ENCODE measurements at regions not wholly inside any gene's neighbourhood (a gene's known extent, or its start where the extent isn't known, plus 50 kb on each side); places are given as distances from the start of the nearest gene placed in this dataset.

GRCh38 chr9:107720501-107720900 is 230.9 kb upstream of the KLF4 start:
- Histone ChIP-seq H3K4me3 (ENCODE audit: low read length in 2 of 2) (no peak overlapping the region), H3K27me3 (ENCODE audit: control insufficient read depth in 2 of 2, insufficient read depth in 1 of 2, low read length in 1 of 2) (no peaks in the 10 kb centered on the region), H3K36me3 (ENCODE audit: control insufficient read depth in 2 of 2, insufficient read depth in 2 of 2, low read length in 1 of 2) (no peaks in the 10 kb centered on the region), H3K27ac (ENCODE audit: low read depth in 1 of 2, low read length in 1 of 2) (no peak overlapping the region), H3K4me1 (ENCODE audit: control insufficient read depth in 2 of 2, insufficient read depth in 2 of 2, low read length in 2 of 2) (no peaks in the 10 kb centered on the region), H3K9me3 (ENCODE audit: control insufficient read depth in 2 of 2, insufficient read depth in 1 of 2, low read length in 1 of 2) (no peaks in the 10 kb centered on the region)
- no peak for DNase-seq (ENCODE audit: low read depth in 6 of 9, low spot score in 9 of 9)
- WGBS: 91% methylated on average over 2 of the region's 2 CpGs

DNA sequence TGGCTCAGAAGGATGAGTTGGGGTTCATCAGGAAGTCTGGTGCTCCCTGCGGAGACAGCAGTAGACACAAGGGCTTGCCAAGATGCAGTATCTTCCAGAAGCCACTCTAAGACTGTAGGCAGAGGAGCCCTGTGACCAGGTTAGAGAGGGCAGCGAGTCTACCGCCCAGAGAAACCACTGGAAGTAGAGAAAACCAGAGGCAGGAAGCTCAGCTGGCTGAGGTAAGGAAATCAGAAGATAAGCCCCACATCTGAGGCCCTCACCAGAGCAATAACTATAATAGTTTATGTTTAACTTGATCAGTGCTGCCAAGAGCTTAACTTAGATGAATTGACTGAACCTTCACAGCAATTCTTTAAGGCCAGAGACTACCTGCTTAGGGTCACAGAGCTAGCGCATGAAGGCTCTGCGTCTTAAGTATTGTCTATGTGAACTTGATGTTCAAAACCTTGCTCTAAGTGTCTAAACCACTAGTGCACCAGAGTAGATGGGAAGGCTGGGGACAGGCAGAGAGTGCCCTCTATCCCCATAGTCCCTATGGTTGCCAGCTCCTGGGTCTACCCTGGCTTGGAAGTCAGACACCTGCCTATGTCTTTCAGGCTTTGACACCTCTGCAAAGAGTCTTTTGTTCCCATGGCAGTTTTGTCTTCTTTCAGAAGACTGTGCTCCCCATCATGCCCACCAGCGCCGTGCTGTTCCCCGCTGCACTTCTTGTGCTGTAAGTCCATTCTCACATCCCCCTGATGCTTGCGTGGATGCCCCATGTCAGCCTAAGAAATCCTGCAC is 228.2 kb upstream of the KLF4 start:
- no peaks in the 10 kb centered on the region for H3K9me3 ChIP-seq (ENCODE audit: control insufficient read depth in 2 of 2, insufficient read depth in 1 of 2, low read length in 1 of 2)
- H3K4me1 ChIP-seq (ENCODE audit: control insufficient read depth in 2 of 2, insufficient read depth in 2 of 2, low read length in 2 of 2): no peaks in the 10 kb centered on the region
- 73% methylated on average over 9 of the region's 9 CpGs for WGBS
- DNase-seq (ENCODE audit: low read depth in 6 of 9, low spot score in 9 of 9): no peak
- H3K36me3 ChIP-seq (ENCODE audit: control insufficient read depth in 2 of 2, insufficient read depth in 2 of 2, low read length in 1 of 2): no peaks in the 10 kb centered on the region
- H3K27ac ChIP-seq (ENCODE audit: low read depth in 1 of 2, low read length in 1 of 2): no peak overlapping the region
- H3K4me3 ChIP-seq (ENCODE audit: low read length in 2 of 2): no peak overlapping the region
- no peaks in the 10 kb centered on the region for H3K27me3 ChIP-seq (ENCODE audit: control insufficient read depth in 2 of 2, insufficient read depth in 1 of 2, low read length in 1 of 2)

DNA sequence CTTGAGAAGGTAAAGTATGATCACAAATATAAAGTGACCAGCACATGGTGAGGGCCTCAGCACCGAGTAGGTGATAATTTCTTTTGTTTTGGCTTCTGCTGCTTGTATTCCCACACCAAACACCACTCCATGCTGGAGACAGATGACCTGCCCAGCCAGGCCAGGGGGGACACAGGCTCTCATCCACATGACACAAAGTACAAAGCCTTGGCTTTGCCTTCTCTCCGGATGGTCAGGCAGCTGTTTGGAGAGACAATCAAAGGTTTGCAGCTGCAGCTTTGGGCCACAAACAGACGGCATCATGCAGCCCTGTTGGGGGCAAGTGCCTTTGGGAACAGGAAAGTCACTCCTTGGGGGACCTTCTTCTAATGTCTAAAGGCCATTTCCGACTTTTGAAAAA is 226.2 kb upstream of the KLF4 start:
- Histone ChIP-seq H3K4me1 (ENCODE audit: control insufficient read depth in 2 of 2, insufficient read depth in 2 of 2, low read length in 2 of 2) (no peaks in the 10 kb centered on the region), H3K27ac (ENCODE audit: low read depth in 1 of 2, low read length in 1 of 2) (no peak overlapping the region)

DNA sequence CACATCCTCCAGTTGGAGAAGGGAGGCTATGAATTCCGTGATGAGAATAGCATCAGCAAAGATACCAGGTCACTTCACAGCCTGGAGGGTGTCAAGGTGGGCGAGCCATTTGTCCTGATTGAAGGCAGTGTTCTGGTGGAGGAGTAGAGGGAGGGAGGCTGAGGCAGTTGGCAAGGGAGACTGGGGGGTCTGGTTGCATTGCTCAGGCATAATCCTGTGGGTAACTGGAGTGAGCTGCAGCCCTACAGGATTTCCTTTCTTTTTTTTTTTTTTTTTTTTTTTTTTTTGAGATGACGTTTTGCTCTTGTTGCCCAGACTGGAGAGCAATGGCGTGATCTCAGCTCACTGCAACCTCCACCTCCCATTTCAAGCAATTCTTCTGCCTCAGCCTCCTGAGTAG is 223.9 kb upstream of the KLF4 start:
- no peaks in the 10 kb centered on the region for H3K9me3 ChIP-seq (ENCODE audit: control insufficient read depth in 2 of 2, insufficient read depth in 1 of 2, low read length in 1 of 2)
- H3K27me3 ChIP-seq (ENCODE audit: control insufficient read depth in 2 of 2, insufficient read depth in 1 of 2, low read length in 1 of 2): peaks cover 0 to 2% of the 10 kb centered on the region in 2 donors
- H3K4me1 ChIP-seq (ENCODE audit: control insufficient read depth in 2 of 2, insufficient read depth in 2 of 2, low read length in 2 of 2): no peaks in the 10 kb centered on the region
- H3K27ac ChIP-seq (ENCODE audit: low read depth in 1 of 2, low read length in 1 of 2): no peak overlapping the region
- no peak overlapping the region for H3K4me3 ChIP-seq (ENCODE audit: low read length in 2 of 2)
- DNase-seq (ENCODE audit: low read depth in 6 of 9, low spot score in 9 of 9): no peak
- no peaks in the 10 kb centered on the region for H3K36me3 ChIP-seq (ENCODE audit: control insufficient read depth in 2 of 2, insufficient read depth in 2 of 2, low read length in 1 of 2)
- WGBS: 61% methylated on average over 4 of the region's 4 CpGs

More for the DNA sequence above, 226.2 kb upstream of the KLF4 start:
- WGBS: 89% methylated on average over 4 of the region's 4 CpGs
- H3K4me3 ChIP-seq (ENCODE audit: low read length in 2 of 2): no peak overlapping the region
- H3K36me3 ChIP-seq (ENCODE audit: control insufficient read depth in 2 of 2, insufficient read depth in 2 of 2, low read length in 1 of 2): no peaks in the 10 kb centered on the region
- H3K9me3 ChIP-seq (ENCODE audit: control insufficient read depth in 2 of 2, insufficient read depth in 1 of 2, low read length in 1 of 2): no peaks in the 10 kb centered on the region
- DNase-seq (ENCODE audit: low read depth in 6 of 9, low spot score in 9 of 9): no peak
- peaks cover 0 to 2% of the 10 kb centered on the region in 2 donors for H3K27me3 ChIP-seq (ENCODE audit: control insufficient read depth in 2 of 2, insufficient read depth in 1 of 2, low read length in 1 of 2)

GRCh38 chr9:107712390-107712789 is 222.8 kb upstream of the KLF4 start:
- H3K4me1 ChIP-seq (ENCODE audit: control insufficient read depth in 2 of 2, insufficient read depth in 2 of 2, low read length in 2 of 2): no peaks in the 10 kb centered on the region
- no peak overlapping the region for H3K27ac ChIP-seq (ENCODE audit: low read depth in 1 of 2, low read length in 1 of 2)
- no peak overlapping the region for H3K4me3 ChIP-seq (ENCODE audit: low read length in 2 of 2)
- 5% methylated on average over 3 of the region's 3 CpGs for WGBS
- no peak for DNase-seq (ENCODE audit: low read depth in 6 of 9, low spot score in 9 of 9)
- H3K36me3 ChIP-seq (ENCODE audit: control insufficient read depth in 2 of 2, insufficient read depth in 2 of 2, low read length in 1 of 2): no peaks in the 10 kb centered on the region
- peaks cover 0 to 2% of the 10 kb centered on the region in 2 donors for H3K27me3 ChIP-seq (ENCODE audit: control insufficient read depth in 2 of 2, insufficient read depth in 1 of 2, low read length in 1 of 2)
- no peaks in the 10 kb centered on the region for H3K9me3 ChIP-seq (ENCODE audit: control insufficient read depth in 2 of 2, insufficient read depth in 1 of 2, low read length in 1 of 2)

- Histone ChIP-seq H3K9me3 (ENCODE audit: control insufficient read depth in 2 of 2, insufficient read depth in 1 of 2, low read length in 1 of 2) (no peaks in the 10 kb centered on the region), H3K4me1 (ENCODE audit: control insufficient read depth in 2 of 2, insufficient read depth in 2 of 2, low read length in 2 of 2) (no peaks in the 10 kb centered on the region), H3K27ac (ENCODE audit: low read depth in 1 of 2, low read length in 1 of 2) (no peak overlapping the region), H3K27me3 (ENCODE audit: control insufficient read depth in 2 of 2, insufficient read depth in 1 of 2, low read length in 1 of 2) (peaks cover 0 to 2% of the 10 kb centered on the region in 2 donors), H3K36me3 (ENCODE audit: control insufficient read depth in 2 of 2, insufficient read depth in 2 of 2, low read length in 1 of 2) (no peaks in the 10 kb centered on the region), H3K4me3 (ENCODE audit: low read length in 2 of 2) (no peak overlapping the region)
- WGBS: 73% methylated on average over 6 of the region's 6 CpGs
- DNase-seq (ENCODE audit: low read depth in 6 of 9, low spot score in 9 of 9): no peak
Measured at GRCh38 chr9:107711542-107711941, 222.0 kb upstream of the KLF4 start.

DNA sequence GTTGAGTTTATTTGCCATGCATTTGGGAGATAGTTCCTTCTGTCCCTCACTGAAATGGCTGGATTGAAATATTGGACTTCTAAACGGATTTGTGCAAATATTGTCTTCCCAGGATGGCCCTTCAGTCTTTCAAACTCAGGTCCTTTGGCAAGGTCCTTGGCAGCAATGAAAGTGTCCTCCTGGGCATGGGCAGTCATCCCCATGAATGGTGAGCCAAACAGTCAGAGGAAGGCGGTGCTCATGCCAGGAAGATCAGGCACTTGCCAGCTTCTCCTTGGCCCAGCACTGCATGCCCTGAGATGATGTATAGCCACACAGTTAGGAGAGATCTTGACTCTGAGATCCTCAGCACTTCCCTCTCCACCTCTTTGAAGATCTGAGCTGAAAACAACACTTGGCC is 221.4 kb upstream of the KLF4 start:
- H3K36me3 ChIP-seq (ENCODE audit: control insufficient read depth in 2 of 2, insufficient read depth in 2 of 2, low read length in 1 of 2): no peaks in the 10 kb centered on the region
- no peak for DNase-seq (ENCODE audit: low read depth in 6 of 9, low spot score in 9 of 9)
- WGBS: 93% methylated on average over 2 of the region's 2 CpGs
- peaks cover 0 to 2% of the 10 kb centered on the region in 2 donors for H3K27me3 ChIP-seq (ENCODE audit: control insufficient read depth in 2 of 2, insufficient read depth in 1 of 2, low read length in 1 of 2)
- no peaks in the 10 kb centered on the region for H3K9me3 ChIP-seq (ENCODE audit: control insufficient read depth in 2 of 2, insufficient read depth in 1 of 2, low read length in 1 of 2)
- no peak overlapping the region for H3K27ac ChIP-seq (ENCODE audit: low read depth in 1 of 2, low read length in 1 of 2)
- H3K4me1 ChIP-seq (ENCODE audit: control insufficient read depth in 2 of 2, insufficient read depth in 2 of 2, low read length in 2 of 2): no peaks in the 10 kb centered on the region
- H3K4me3 ChIP-seq (ENCODE audit: low read length in 2 of 2): no peak overlapping the region

DNA sequence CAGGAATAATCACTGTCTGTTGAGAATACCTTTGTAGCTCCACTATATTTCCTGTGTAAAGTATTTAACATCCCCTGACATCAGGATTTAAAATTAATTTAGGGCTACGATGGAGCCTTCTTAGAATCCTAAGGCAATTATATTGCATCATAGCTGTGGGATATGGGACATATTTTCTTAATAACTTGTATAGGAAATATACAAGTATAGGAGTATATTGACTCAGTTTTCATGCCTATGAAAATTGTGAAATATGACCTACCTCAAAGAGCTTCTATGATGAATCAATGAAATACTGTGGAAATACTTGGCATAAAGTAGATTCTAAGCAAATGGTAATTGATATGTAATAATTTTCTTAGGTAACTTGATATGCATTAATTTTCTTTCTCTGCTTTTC is 221.0 kb upstream of the KLF4 start:
- Histone ChIP-seq H3K9me3 (ENCODE audit: control insufficient read depth in 2 of 2, insufficient read depth in 1 of 2, low read length in 1 of 2) (no peaks in the 10 kb centered on the region), H3K4me1 (ENCODE audit: control insufficient read depth in 2 of 2, insufficient read depth in 2 of 2, low read length in 2 of 2) (no peaks in the 10 kb centered on the region), H3K27me3 (ENCODE audit: control insufficient read depth in 2 of 2, insufficient read depth in 1 of 2, low read length in 1 of 2) (peaks cover 0 to 2% of the 10 kb centered on the region in 2 donors), H3K36me3 (ENCODE audit: control insufficient read depth in 2 of 2, insufficient read depth in 2 of 2, low read length in 1 of 2) (no peaks in the 10 kb centered on the region), H3K27ac (ENCODE audit: low read depth in 1 of 2, low read length in 1 of 2) (no peak overlapping the region), H3K4me3 (ENCODE audit: low read length in 2 of 2) (no peak overlapping the region)
- WGBS: 87% methylated on average over 1 of the region's 1 CpG
- DNase-seq (ENCODE audit: low read depth in 6 of 9, low spot score in 9 of 9): no peak

DNA sequence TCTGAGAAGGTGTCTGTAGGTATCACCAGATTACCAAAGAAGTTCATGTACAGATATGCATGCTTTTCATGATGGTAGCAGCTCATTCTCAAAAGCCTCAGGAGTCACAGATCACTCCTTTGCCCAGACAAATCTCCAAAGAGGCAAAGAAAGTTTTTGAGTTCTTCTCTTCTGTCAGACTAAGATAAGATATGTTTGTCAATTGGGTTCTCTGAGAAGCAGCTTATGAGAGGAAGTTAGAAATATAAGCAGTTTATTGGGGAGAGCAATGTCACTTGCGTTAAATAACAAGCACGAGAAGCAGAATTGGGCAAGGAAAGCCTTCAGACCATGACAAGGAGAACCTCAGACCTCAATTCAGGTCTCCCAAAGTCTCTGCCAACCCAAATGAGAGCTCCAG is 219.2 kb upstream of the KLF4 start:
- Histone ChIP-seq H3K36me3 (ENCODE audit: control insufficient read depth in 2 of 2, insufficient read depth in 2 of 2, low read length in 1 of 2) (no peaks in the 10 kb centered on the region), H3K4me3 (ENCODE audit: low read length in 2 of 2) (no peak overlapping the region), H3K27me3 (ENCODE audit: control insufficient read depth in 2 of 2, insufficient read depth in 1 of 2, low read length in 1 of 2) (peaks cover 0 to 2% of the 10 kb centered on the region in 2 donors), H3K9me3 (ENCODE audit: control insufficient read depth in 2 of 2, insufficient read depth in 1 of 2, low read length in 1 of 2) (no peaks in the 10 kb centered on the region), H3K4me1 (ENCODE audit: control insufficient read depth in 2 of 2, insufficient read depth in 2 of 2, low read length in 2 of 2) (no peaks in the 10 kb centered on the region), H3K27ac (ENCODE audit: low read depth in 1 of 2, low read length in 1 of 2) (no peak overlapping the region)
- WGBS: 90% methylated on average over 2 of the region's 2 CpGs
- DNase-seq (ENCODE audit: low read depth in 6 of 9, low spot score in 9 of 9): no peak
